ENCODE measurements at regions not wholly inside any gene's neighbourhood (a gene's known extent, or its start where the extent isn't known, plus 50 kb on each side); places are given as distances from the start of the nearest gene placed in this dataset.

DNA sequence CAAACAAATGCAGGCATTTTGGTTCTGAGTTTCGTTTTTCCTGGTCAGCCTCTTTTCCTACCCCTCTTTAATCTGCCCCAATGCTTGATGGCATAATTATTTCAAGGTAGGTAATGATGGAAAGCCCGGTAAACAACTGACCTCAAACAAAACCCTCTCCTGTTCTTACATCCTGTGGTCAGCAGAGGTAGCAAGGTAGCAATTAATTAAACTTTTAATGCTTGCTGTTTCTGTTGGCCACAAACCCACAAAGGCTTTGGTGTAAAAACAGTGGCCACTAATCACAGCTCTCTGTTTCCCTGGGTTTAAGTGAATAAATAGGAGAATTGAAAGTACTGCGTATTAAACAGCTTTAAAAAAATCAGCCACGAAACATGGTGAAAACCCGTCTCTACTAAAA is 261.5 kb upstream of the SOX4 start:
- TF ChIP-seq, protein P1, sequence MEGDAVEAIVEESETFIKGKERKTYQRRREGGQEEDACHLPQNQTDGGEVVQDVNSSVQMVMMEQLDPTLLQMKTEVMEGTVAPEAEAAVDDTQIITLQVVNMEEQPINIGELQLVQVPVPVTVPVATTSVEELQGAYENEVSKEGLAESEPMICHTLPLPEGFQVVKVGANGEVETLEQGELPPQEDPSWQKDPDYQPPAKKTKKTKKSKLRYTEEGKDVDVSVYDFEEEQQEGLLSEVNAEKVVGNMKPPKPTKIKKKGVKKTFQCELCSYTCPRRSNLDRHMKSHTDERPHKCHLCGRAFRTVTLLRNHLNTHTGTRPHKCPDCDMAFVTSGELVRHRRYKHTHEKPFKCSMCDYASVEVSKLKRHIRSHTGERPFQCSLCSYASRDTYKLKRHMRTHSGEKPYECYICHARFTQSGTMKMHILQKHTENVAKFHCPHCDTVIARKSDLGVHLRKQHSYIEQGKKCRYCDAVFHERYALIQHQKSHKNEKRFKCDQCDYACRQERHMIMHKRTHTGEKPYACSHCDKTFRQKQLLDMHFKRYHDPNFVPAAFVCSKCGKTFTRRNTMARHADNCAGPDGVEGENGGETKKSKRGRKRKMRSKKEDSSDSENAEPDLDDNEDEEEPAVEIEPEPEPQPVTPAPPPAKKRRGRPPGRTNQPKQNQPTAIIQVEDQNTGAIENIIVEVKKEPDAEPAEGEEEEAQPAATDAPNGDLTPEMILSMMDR (IDR thresholded peaks at IDR 0.05): peak in 1 of 3 donors; percentile 11
- no peak for TF ChIP-seq POLR2AphosphoS5 (IDR thresholded peaks at IDR 0.05)
